RWPE1 (cell line): ENCODE measurements at regions not wholly inside any gene's neighbourhood (a gene's known extent, or its start where the extent isn't known, plus 50 kb on each side); places are given as distances from the start of the nearest gene placed in this dataset.

Source experiments
- CTCF ChIA-PET: fragments of 350-600 bp; sonication (Branson Sonifier 250); formaldehyde crosslinking; extraction: SDS; loops from one replicate; lab custom pipeline; 2021; lab: Yijun Ruan, JAX
- POLR2A ChIA-PET: fragments of 400-600 bp; formaldehyde crosslinking; extraction: SDS; loops from one replicate; lab custom pipeline; 2020; ENCODE audit warnings: antibody characterized with exemption; ENCODE audit not compliant: low non-redundant PET; lab: Yijun Ruan, JAX
- DNase-seq: peaks from one replicate; pipeline ENCODE4 v3.0.0; 2012; ENCODE audit warnings: low spot score
- H3K27ac ChIP-seq: fragments of 450-650 bp; 2 replicates; pipeline ENCODE4 v1.5.1; 2017
- TF ChIP-seq, protein P1 (sequence below): fragments of 450-650 bp; conservative IDR thresholded peaks from 2 replicates; pipeline ENCODE4 v1.5.1; 2017; ENCODE audit warnings: low read depth, mild to moderate bottlenecking

DNA sequence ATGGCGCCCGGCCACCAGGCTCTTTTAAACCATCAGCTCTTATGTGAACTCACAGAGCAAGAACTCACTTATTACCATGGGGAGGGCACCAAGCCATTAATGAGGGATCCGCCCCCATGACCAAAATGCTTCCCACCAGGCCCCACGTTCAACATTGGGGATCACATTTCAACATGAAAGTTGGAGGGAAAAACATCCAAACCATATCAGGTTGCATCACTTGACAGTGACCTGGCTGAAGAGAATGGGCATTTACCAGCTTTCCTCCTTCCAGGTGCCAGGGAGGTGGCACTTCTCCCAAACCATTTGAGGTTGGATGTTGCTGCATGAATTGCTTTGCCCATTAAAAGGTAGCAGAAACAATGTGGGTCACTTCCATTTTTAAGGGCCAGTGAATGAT lies 115.6 kb upstream of the TNS3 start:
- DNase-seq: no peak
- POLR2A ChIA-PET: no interaction called here
- no peak overlapping the region for H3K27ac ChIP-seq
- CTCF ChIA-PET: no interaction called here
- TF ChIP-seq, protein P1, sequence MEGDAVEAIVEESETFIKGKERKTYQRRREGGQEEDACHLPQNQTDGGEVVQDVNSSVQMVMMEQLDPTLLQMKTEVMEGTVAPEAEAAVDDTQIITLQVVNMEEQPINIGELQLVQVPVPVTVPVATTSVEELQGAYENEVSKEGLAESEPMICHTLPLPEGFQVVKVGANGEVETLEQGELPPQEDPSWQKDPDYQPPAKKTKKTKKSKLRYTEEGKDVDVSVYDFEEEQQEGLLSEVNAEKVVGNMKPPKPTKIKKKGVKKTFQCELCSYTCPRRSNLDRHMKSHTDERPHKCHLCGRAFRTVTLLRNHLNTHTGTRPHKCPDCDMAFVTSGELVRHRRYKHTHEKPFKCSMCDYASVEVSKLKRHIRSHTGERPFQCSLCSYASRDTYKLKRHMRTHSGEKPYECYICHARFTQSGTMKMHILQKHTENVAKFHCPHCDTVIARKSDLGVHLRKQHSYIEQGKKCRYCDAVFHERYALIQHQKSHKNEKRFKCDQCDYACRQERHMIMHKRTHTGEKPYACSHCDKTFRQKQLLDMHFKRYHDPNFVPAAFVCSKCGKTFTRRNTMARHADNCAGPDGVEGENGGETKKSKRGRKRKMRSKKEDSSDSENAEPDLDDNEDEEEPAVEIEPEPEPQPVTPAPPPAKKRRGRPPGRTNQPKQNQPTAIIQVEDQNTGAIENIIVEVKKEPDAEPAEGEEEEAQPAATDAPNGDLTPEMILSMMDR: no peak

DNA sequence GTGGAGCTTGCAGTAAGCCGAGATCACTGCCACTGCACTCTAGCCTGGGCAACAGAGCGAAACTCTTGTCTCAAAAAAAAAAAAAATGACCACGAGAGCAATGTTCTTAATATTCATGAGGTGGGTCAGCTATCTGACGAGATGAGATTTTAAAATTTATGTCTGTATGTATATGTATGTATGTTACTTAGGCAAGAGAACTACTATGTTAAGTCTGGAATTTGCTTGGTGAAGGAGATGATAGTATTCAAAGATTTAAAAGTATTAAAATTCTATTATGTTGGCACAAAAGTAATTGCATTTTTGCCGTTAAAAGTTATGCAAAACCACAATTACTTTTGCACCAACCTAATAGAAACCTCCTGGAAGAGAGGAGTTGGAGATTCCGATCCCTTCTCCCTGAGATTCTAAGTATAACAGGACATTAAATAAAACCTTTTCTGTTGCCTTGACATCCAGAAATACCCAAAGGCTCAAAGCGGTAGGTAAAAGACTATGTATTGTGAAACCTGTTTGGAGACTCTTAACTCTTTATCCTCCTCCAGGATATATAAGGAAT lies 114.3 kb upstream of the TNS3 start:
- H3K27ac ChIP-seq: no peak overlapping the region
- TF ChIP-seq, protein P1: no peak
- ChIA-PET CTCF (interaction anchor here (0.5 kb wide), 1 partner anchor 380 kb away, joined by 6 read pairs; no protein-coding TSS in a partner anchor), POLR2A (no interaction called here)
- DNase-seq: no peak

DNA sequence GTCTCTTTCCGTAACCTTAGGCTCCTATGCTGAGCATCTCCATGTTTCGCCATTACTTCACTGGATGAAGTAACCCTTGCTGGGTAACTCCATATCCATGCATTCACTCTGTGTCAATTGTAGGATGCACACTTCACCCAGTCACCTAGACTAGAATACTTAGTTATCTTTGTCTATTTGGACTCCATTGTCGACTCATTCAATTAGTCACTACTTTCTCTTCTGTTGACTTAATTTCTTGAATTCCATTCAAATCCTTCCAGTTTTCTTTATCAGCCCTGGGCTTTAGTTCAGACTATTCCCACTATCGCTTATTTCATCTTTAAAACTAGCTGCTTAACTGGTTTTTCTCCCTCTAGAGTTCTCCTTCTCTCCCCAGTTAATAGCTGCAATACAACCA lies 111.3 kb upstream of the TNS3 start:
- CTCF ChIA-PET: interaction anchor here (1.4 kb wide), 1 partner anchor 13 kb away, joined by 4 read pairs; no protein-coding TSS in a partner anchor
- POLR2A ChIA-PET: no interaction called here
- TF ChIP-seq, protein P1: no peak
- H3K27ac ChIP-seq: no peak overlapping the region
- no peak for DNase-seq

DNA sequence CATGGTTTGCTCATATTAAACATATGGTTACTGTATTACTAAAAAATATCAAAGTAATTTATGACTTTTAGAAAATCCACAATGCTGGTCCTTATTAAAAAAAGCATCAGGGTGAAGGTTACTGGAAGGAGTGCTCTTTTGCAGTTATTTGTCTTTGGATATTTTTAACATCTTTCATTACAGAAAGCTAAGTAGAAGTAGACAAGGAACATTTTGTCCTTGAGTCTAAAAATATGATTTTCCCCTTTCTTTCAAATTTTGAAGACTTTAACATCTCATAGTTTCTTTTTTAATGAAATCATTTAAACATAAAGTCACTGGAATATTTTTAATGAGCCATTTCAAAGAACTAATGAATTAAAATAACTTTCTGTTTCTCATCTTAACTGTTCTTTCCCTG lies 110.1 kb upstream of the TNS3 start:
- ChIA-PET CTCF (interaction anchor here (1.4 kb wide), 1 partner anchor 14 kb away, joined by 4 read pairs; no protein-coding TSS in a partner anchor), POLR2A (interaction anchor here (0.6 kb wide), 1 partner anchor 20 kb away, joined by 3 read pairs; no protein-coding TSS in a partner anchor)
- H3K27ac ChIP-seq: no peak overlapping the region
- DNase-seq: no peak
- TF ChIP-seq, protein P1: no peak

DNA sequence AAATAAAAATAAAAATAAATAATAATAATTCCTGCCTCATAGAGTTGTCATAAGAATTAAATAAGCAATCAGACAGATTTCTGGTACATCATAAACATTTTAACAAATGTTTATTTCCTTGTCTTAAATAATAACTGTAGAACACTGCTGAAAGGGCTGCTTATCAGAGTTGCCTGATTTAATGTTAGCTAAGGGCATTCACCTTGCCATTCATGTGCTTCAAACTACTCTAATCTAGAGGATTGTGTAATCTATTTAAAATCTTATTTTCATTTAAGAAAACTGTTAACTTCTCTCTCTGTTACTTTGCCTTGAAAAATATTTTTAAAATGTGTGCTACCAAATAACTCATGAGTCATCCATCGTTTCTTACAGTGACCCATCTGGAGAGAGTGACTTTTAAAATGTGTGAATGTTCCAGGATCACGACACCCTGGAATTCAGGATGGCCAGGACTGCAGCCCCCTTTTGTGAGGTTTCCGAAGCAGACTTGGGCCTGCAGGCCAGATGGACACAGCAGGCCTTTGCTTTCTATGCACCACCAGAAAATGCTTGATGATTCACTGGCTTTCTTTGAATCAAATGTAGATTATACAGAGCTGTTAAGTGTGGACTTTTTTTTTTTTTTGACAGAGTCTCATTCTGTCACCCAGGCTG lies 109.1 kb upstream of the TNS3 start:
- POLR2A ChIA-PET: no interaction called here
- TF ChIP-seq, protein P1: no peak
- CTCF ChIA-PET: no interaction called here
- peak overlapping the region; percentile 50 for H3K27ac ChIP-seq
- no peak for DNase-seq

DNA sequence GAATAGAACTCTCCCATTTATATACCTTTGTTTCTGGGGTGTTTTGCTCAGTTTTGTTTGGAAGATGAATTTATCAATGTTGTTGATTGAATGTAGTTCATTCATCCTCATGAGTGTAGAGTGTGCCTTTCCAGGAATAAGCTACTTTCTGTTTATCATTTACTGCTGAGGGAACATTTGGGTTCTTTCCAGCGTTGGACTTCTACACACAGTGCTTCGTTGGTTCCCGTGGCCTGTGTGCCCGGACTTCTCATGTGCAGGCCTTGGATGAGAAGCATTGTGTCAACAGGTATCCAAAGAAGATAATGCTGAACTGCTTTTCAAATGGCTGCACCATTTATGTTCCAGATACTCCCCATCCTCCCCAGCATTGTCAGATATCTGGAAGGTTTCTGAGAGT lies 107.6 kb upstream of the TNS3 start:
- ChIA-PET POLR2A (no interaction called here), CTCF (no interaction called here)
- TF ChIP-seq, protein P1: no peak
- no peak overlapping the region for H3K27ac ChIP-seq
- no peak for DNase-seq
